NB4 (cell line): ENCODE measurements at regions not wholly inside any gene's neighbourhood (a gene's known extent, or its start where the extent isn't known, plus 50 kb on each side); places are given as distances from the start of the nearest gene placed in this dataset.

Experiments
- DNase-seq: peaks from one replicate; pipeline ENCODE4 v3.0.0; 2010; ENCODE audit warnings: low read depth
- H3K4me3 ChIP-seq: one replicate; pipeline ENCODE4 v1.5.1; 2011; ENCODE audit warnings: mild to moderate bottlenecking, low read depth, low read length, moderate library complexity
- CTCF ChIP-seq: IDR thresholded peaks from one replicate; pipeline ENCODE4 v1.5.1; 2012; ENCODE audit warnings: low read depth, low read length
- MAX ChIP-seq: IDR thresholded peaks from 2 replicates; pipeline ENCODE4 v1.6.1; 2011; ENCODE audit warnings: low read depth, low read length
- MYC ChIP-seq: IDR thresholded peaks from 2 replicates; pipeline ENCODE4 v1.6.1; 2011; ENCODE audit warnings: low read depth, low read length
- POLR2A ChIP-seq: IDR thresholded peaks from 2 replicates; pipeline ENCODE4 v1.6.1; 2011; ENCODE audit warnings: mild to moderate bottlenecking; ENCODE audit not compliant: insufficient read length; ENCODE audit errors: extremely low read depth

- TF ChIP-seq CTCF, result no peak
- TF ChIP-seq MYC, result no peak
- no peak for TF ChIP-seq MAX
- no peak for TF ChIP-seq POLR2A
- DNase-seq, result no peak
Measured at GRCh38 chr1:81010126-81010525, 790.6 kb upstream of the ADGRL2 start.

GRCh38 chr1:81008293-81008692 is 792.4 kb upstream of the ADGRL2 start:
- DNase-seq, result no peak
- TF ChIP-seq POLR2A (no peak), MYC (no peak), CTCF (no peak), MAX (no peak)
- no peak overlapping the region for H3K4me3 ChIP-seq

More at GRCh38 chr1:81010126-81010525, 790.6 kb upstream of the ADGRL2 start:
- no peak overlapping the region for H3K4me3 ChIP-seq

GRCh38 chr1:81007024-81007423 is 793.7 kb upstream of the ADGRL2 start:
- no peak for DNase-seq
- TF ChIP-seq MYC, result no peak
- TF ChIP-seq MAX, result no peak
- no peak for TF ChIP-seq POLR2A
- TF ChIP-seq CTCF, result no peak
- H3K4me3 ChIP-seq, result no peak overlapping the region

- DNase-seq, result no peak
- TF ChIP-seq MYC (no peak), POLR2A (no peak), MAX (no peak), CTCF (no peak)
- no peak overlapping the region for H3K4me3 ChIP-seq
Measured at GRCh38 chr1:81006502-81006901, 794.2 kb upstream of the ADGRL2 start.

- H3K4me3 ChIP-seq, result no peak overlapping the region
- TF ChIP-seq MAX (no peak), MYC (no peak), CTCF (no peak), POLR2A (no peak)
- no peak for DNase-seq
Measured at GRCh38 chr1:81004011-81004410, 796.7 kb upstream of the ADGRL2 start.

- DNase-seq, result no peak
Measured at GRCh38 chr1:80994934-80995333, 805.8 kb upstream of the ADGRL2 start.

More at GRCh38 chr1:80994934-80995333, 805.8 kb upstream of the ADGRL2 start:
- TF ChIP-seq MYC (no peak), MAX (no peak), POLR2A (no peak), CTCF (no peak)
- no peak overlapping the region for H3K4me3 ChIP-seq
